Heart left ventricle (tissue), 13 donors: ENCODE measurements at regions not wholly inside any gene's neighbourhood (a gene's known extent, or its start where the extent isn't known, plus 50 kb on each side); places are given as distances from the start of the nearest gene placed in this dataset.

Experiments
- CTCF ChIP-seq, 12 donors: fragments of 200-600 bp; sonication (generic) in 4 of 12; IDR thresholded peaks; one replicate each; pipeline versions ENCODE4 v1.5.0 to v1.8.0; 2018 to 2022; ENCODE audit warnings: antibody characterized with exemption in 12 of 12, mild to moderate bottlenecking in 5 of 12
- POLR2A ChIP-seq, 2 donors: fragments of 450-650 bp; IDR thresholded peaks; one replicate each; pipeline ENCODE4 v1.6.1; 2017; ENCODE audit warnings: antibody characterized with exemption in 2 of 2, mild to moderate bottlenecking in 2 of 2, moderate library complexity in 2 of 2
- donor health status: ischemic (EF 13 %, LVEDD 7.1; RV severe dilation, severe dysfunction).
- donor health status: DM: no; HTN: yes; CAD: no.
- donor health status: DM: no; HTN: no; CAD: no.
- donor health status: ischemic (EF 25% LVEDD 6.9; RV normal size, moderate dysfunction).
- donor health status: ischemic (EF 25% LVEDD 5.7; RV mildly dilated, moderate dysfunction).
- donor health status: ischemic (EF 35%, LVEDD 5.7; RV mildly dilated, moderate dysfunction).
- donor health status: nonischemic (EF 11% LVEDD 7.7; RV severe dilation, severe dysfunction).
- donor health status: DM: yes; HTN: yes; CAD: no.
- donor health status: PGD.
- donor health status: ischemic (EF 29% LVEDD 5.4; RV normal size, mild dysfunction).
- donor health status: nonischemic (EF 23%, LVEDD 6.1; RV moderate dilation, normal function).

GRCh38 chr11:106551744-106552673 is 466.3 kb downstream of the GUCY1A2 start:
- no peak for TF ChIP-seq POLR2A (IDR thresholded peaks at IDR 0.05)
- TF ChIP-seq CTCF (IDR thresholded peaks at IDR 0.05), result no peak
